Activated naive CD8-positive, alpha-beta T cell treated with anti-CD3 and anti-CD28 coated beads, Interleukin-2, amount 50 U/mL, for 24 hours (primary cell): ENCODE measurements at regions not wholly inside any gene's neighbourhood (a gene's known extent, or its start where the extent isn't known, plus 50 kb on each side); places are given as distances from the start of the nearest gene placed in this dataset.
A peak's percentile ranks its signal among the peaks of the same experiment; 100 is the strongest.
"Not testable (repeated sequence)": the region's sequence is repeated elsewhere in the genome, so short reads cannot be mapped to it uniquely, and the experiment has no call there.

Source experiments
- ATAC-seq: fragments of 150-1000 bp; cut with Tn5 transposase; one replicate; pipeline ENCODE4 v1.10.0; 2021
- DNase-seq: peaks from one replicate; pipeline ENCODE4 v3.0.0; 2021
- H3K27ac Mint-ChIP-seq: one replicate; pipeline ENCODE4 v1.8.0; 2021; ENCODE audit warnings: mild to moderate bottlenecking, mixed read lengths
- H3K27me3 Mint-ChIP-seq: one replicate; pipeline ENCODE4 v1.8.0; 2021; ENCODE audit warnings: mixed read lengths
- H3K36me3 Mint-ChIP-seq: one replicate; pipeline ENCODE4 v1.8.0; 2021; ENCODE audit warnings: low read depth, mixed read lengths
- H3K4me1 Mint-ChIP-seq: one replicate; pipeline ENCODE4 v1.8.0; 2021; ENCODE audit warnings: mixed read lengths
- H3K4me3 Mint-ChIP-seq: one replicate; pipeline ENCODE4 v1.8.0; 2021; ENCODE audit warnings: mild to moderate bottlenecking, moderate library complexity, mixed read lengths
- H3K9me3 Mint-ChIP-seq: one replicate; pipeline ENCODE4 v1.8.0; 2021; ENCODE audit warnings: mixed read lengths

- Mint-ChIP-seq H3K4me1 (peaks cover 7% of the 10 kb centered on the region), H3K4me3 (no peak overlapping the region), H3K9me3 (no peaks in the 10 kb centered on the region), H3K27me3 (no peaks in the 10 kb centered on the region), H3K36me3 (no peaks in the 10 kb centered on the region), H3K27ac (no peak overlapping the region)
- ATAC-seq (no peak), DNase-seq (no peak)
Observed at GRCh38 chr3:4069796-4070195, 233.4 kb upstream of the SETMAR start.

- H3K36me3 Mint-ChIP-seq: no peaks in the 10 kb centered on the region
- no peaks in the 10 kb centered on the region for H3K27me3 Mint-ChIP-seq
- DNase-seq: no peak
- H3K4me1 Mint-ChIP-seq: peaks cover 10% of the 10 kb centered on the region
- H3K4me3 Mint-ChIP-seq: no peak overlapping the region
- H3K27ac Mint-ChIP-seq: no peak overlapping the region
- peaks cover 10% of the 10 kb centered on the region for H3K9me3 Mint-ChIP-seq
- ATAC-seq: no peak
Observed at GRCh38 chr3:4071481-4072184, 231.5 kb upstream of the SETMAR start.

- H3K9me3 Mint-ChIP-seq, H3K4me3 Mint-ChIP-seq, DNase-seq, H3K36me3 Mint-ChIP-seq, H3K4me1 Mint-ChIP-seq, H3K27me3 Mint-ChIP-seq, H3K27ac Mint-ChIP-seq, ATAC-seq: not testable (repeated sequence)
Observed at GRCh38 chr3:4077278-4077677, 225.9 kb upstream of the SETMAR start.

GRCh38 chr3:4077950-4078349 lies 225.2 kb upstream of the SETMAR start:
- Mint-ChIP-seq H3K27ac (no peak overlapping the region), H3K27me3 (no peaks in the 10 kb centered on the region), H3K36me3 (peaks cover 2% of the 10 kb centered on the region), H3K9me3 (peaks cover 10% of the 10 kb centered on the region), H3K4me3 (no peak overlapping the region), H3K4me1 (peaks cover 4% of the 10 kb centered on the region)
- DNase-seq: no peak
- ATAC-seq: no peak

GRCh38 chr3:4078903-4079302 lies 224.3 kb upstream of the SETMAR start:
- H3K4me3 Mint-ChIP-seq: no peak overlapping the region
- H3K36me3 Mint-ChIP-seq: peaks cover 2% of the 10 kb centered on the region
- DNase-seq: no peak
- H3K9me3 Mint-ChIP-seq: peaks cover 10% of the 10 kb centered on the region
- peaks cover 4% of the 10 kb centered on the region for H3K4me1 Mint-ChIP-seq
- H3K27me3 Mint-ChIP-seq: no peaks in the 10 kb centered on the region
- no peak overlapping the region for H3K27ac Mint-ChIP-seq
- ATAC-seq: peak; percentile 49

GRCh38 chr3:4079339-4080195 lies 223.6 kb upstream of the SETMAR start:
- Mint-ChIP-seq H3K27ac (no peak overlapping the region), H3K27me3 (no peaks in the 10 kb centered on the region), H3K36me3 (peaks cover 2% of the 10 kb centered on the region), H3K4me3 (no peak overlapping the region), H3K4me1 (peaks cover 4% of the 10 kb centered on the region), H3K9me3 (peaks cover 10% of the 10 kb centered on the region)
- no peak for ATAC-seq
- no peak for DNase-seq

GRCh38 chr3:4083225-4084015 lies 219.7 kb upstream of the SETMAR start:
- Mint-ChIP-seq H3K4me1 (no peaks in the 10 kb centered on the region), H3K27me3 (no peaks in the 10 kb centered on the region), H3K4me3 (no peak overlapping the region), H3K27ac (no peak overlapping the region), H3K9me3 (no peaks in the 10 kb centered on the region), H3K36me3 (no peaks in the 10 kb centered on the region)
- ATAC-seq (no peak), DNase-seq (no peak)

GRCh38 chr3:4084271-4084670 lies 218.9 kb upstream of the SETMAR start:
- no peak overlapping the region for H3K4me3 Mint-ChIP-seq
- no peak overlapping the region for H3K27ac Mint-ChIP-seq
- no peaks in the 10 kb centered on the region for H3K4me1 Mint-ChIP-seq
- DNase-seq (no peak), ATAC-seq (no peak)
- no peaks in the 10 kb centered on the region for H3K9me3 Mint-ChIP-seq
- H3K27me3 Mint-ChIP-seq: no peaks in the 10 kb centered on the region
- no peaks in the 10 kb centered on the region for H3K36me3 Mint-ChIP-seq

- H3K36me3 Mint-ChIP-seq, H3K27me3 Mint-ChIP-seq, H3K9me3 Mint-ChIP-seq, H3K4me3 Mint-ChIP-seq, H3K27ac Mint-ChIP-seq, DNase-seq, H3K4me1 Mint-ChIP-seq: not testable (repeated sequence)
- peak; percentile 24 for ATAC-seq
Observed at GRCh38 chr3:4086662-4087061, 216.5 kb upstream of the SETMAR start.

GRCh38 chr3:4091786-4092185 lies 211.4 kb upstream of the SETMAR start:
- ATAC-seq (no peak), DNase-seq (no peak)
- H3K4me3 Mint-ChIP-seq: no peak overlapping the region
- no peaks in the 10 kb centered on the region for H3K36me3 Mint-ChIP-seq
- H3K9me3 Mint-ChIP-seq: no peaks in the 10 kb centered on the region
- no peaks in the 10 kb centered on the region for H3K27me3 Mint-ChIP-seq
- no peak overlapping the region for H3K27ac Mint-ChIP-seq
- no peaks in the 10 kb centered on the region for H3K4me1 Mint-ChIP-seq

- no peak overlapping the region for H3K27ac Mint-ChIP-seq
- H3K4me3 Mint-ChIP-seq: no peak overlapping the region
- no peaks in the 10 kb centered on the region for H3K4me1 Mint-ChIP-seq
- DNase-seq (no peak), ATAC-seq (no peak)
- H3K9me3 Mint-ChIP-seq: peaks cover 15% of the 10 kb centered on the region
- no peaks in the 10 kb centered on the region for H3K36me3 Mint-ChIP-seq
- H3K27me3 Mint-ChIP-seq: no peaks in the 10 kb centered on the region
Observed at GRCh38 chr3:4097801-4098200, 205.4 kb upstream of the SETMAR start.

GRCh38 chr3:4099607-4100006 lies 203.6 kb upstream of the SETMAR start:
- Mint-ChIP-seq H3K4me3 (no peak overlapping the region), H3K27ac (no peak overlapping the region), H3K27me3 (no peaks in the 10 kb centered on the region), H3K4me1 (no peaks in the 10 kb centered on the region), H3K9me3 (peaks cover 17% of the 10 kb centered on the region), H3K36me3 (no peaks in the 10 kb centered on the region)
- no peak for DNase-seq
- no peak for ATAC-seq

- ATAC-seq (no peak), DNase-seq (no peak)
- peaks cover 8% of the 10 kb centered on the region for H3K9me3 Mint-ChIP-seq
- H3K36me3 Mint-ChIP-seq: no peaks in the 10 kb centered on the region
- no peak overlapping the region for H3K27ac Mint-ChIP-seq
- H3K27me3 Mint-ChIP-seq: peaks cover 1% of the 10 kb centered on the region
- H3K4me1 Mint-ChIP-seq: no peaks in the 10 kb centered on the region
- H3K4me3 Mint-ChIP-seq: no peak overlapping the region
Observed at GRCh38 chr3:4107430-4107829, 195.7 kb upstream of the SETMAR start.

GRCh38 chr3:4113811-4114522 lies 189.2 kb upstream of the SETMAR start:
- Mint-ChIP-seq H3K4me3 (no peak overlapping the region), H3K9me3 (no peaks in the 10 kb centered on the region), H3K27ac (no peak overlapping the region), H3K27me3 (peaks cover 1% of the 10 kb centered on the region), H3K4me1 (no peaks in the 10 kb centered on the region), H3K36me3 (no peaks in the 10 kb centered on the region)
- ATAC-seq (no peak), DNase-seq (no peak)
